OCI-LY3 (cell line): ENCODE measurements at regions not wholly inside any gene's neighbourhood (a gene's known extent, or its start where the extent isn't known, plus 50 kb on each side); places are given as distances from the start of the nearest gene placed in this dataset.

ENCODE experiments used
- H2AFZ ChIP-seq: fragments of 200-600, 300-600 bp; shearing (Covaris generic); 2 replicates; pipeline ENCODE4 v1.6.0; 2014; ENCODE audit warnings: antibody characterized with exemption, low read depth, low read length
- H3K27ac ChIP-seq: fragments of 200-600, 300-600 bp; sonication (generic); 2 replicates; pipeline ENCODE4 v1.5.1; 2014; ENCODE audit warnings: mild to moderate bottlenecking, low read length, moderate library complexity, mixed read lengths
- H3K27me3 ChIP-seq: fragments of 200-600, 300-600 bp; sonication (generic); 2 replicates; pipeline ENCODE4 v1.6.1; 2014; ENCODE audit warnings: low read depth, low read length, mixed read lengths
- H3K36me3 ChIP-seq: fragments of 200-600, 300-600 bp; sonication (generic); replicated peaks from 2 replicates; pipeline ENCODE3; 2014; ENCODE audit warnings: low read depth, low read length, mixed read lengths
- H3K4me1 ChIP-seq: fragments of 300-600, 200-600 bp; sonication (generic); 2 replicates; pipeline ENCODE4 v1.6.1; 2014; ENCODE audit warnings: low read length, mixed read lengths
- H3K4me2 ChIP-seq: fragments of 200-600, 300-600 bp; sonication (generic); 2 replicates; pipeline ENCODE4 v1.6.1; 2014; ENCODE audit warnings: low read length, mixed read lengths
- H3K4me3 ChIP-seq: fragments of 300-600, 200-600 bp; sonication (generic); 2 replicates; pipeline ENCODE4 v1.5.1; 2014; ENCODE audit warnings: antibody characterized with exemption, mild to moderate bottlenecking, low read length, moderate library complexity
- H3K79me2 ChIP-seq: fragments of 300-600, 200-600 bp; shearing (Covaris generic); 2 replicates; pipeline ENCODE4 v1.6.1; 2014; ENCODE audit warnings: mild to moderate bottlenecking, low read length, mixed read lengths
- H3K9ac ChIP-seq: fragments of 300-600, 200-600 bp; shearing (Covaris generic); 2 replicates; pipeline ENCODE4 v1.6.0; 2014; ENCODE audit warnings: mild to moderate bottlenecking, low read length, moderate library complexity
- H3K9me3 ChIP-seq: fragments of 200-600, 300-600 bp; shearing (Covaris generic); 2 replicates; pipeline ENCODE4 v1.6.1; 2014; ENCODE audit warnings: low read length, mixed read lengths; ENCODE audit not compliant: insufficient read depth
- H4K20me1 ChIP-seq: fragments of 200-600, 300-600 bp; sonication (generic); 2 replicates; pipeline ENCODE4 v1.6.1; 2016; ENCODE audit warnings: low read length, mixed read lengths; ENCODE audit not compliant: insufficient read depth
- EZH2phosphoT487 ChIP-seq: fragments of 200-600 bp; shearing (Covaris generic); IDR thresholded peaks from 2 replicates; pipeline ENCODE4 v1.6.1; 2018; ENCODE audit warnings: antibody characterized with exemption, mixed run types, low read depth
- TF ChIP-seq, protein P1 (sequence below): fragments of 200-600, 300-600 bp; sonication (generic); IDR thresholded peaks from 2 replicates; pipeline ENCODE4 v1.5.1; 2014; ENCODE audit warnings: antibody characterized with exemption, low read length, low read depth

DNA sequence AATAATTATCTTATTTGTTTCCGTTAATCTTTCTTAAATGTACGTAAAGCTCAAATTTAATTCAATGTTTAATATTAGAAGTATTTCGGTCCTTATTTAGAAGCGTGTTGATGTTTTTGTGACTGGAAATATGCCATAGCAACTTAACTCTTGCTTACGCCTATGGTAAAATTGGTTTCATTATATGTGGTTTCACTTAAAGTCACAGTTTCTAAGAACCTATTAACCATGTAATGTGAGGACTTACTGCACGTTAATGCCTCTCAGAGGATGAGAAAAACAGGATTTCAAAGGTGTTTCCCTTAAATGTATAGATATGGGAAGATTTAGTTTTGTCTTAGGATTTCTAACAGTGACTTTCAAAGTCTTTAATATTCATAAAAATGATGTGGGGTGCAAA is 206.4 kb upstream of the IL15 start:
- no peaks in the 10 kb centered on the region for H3K27me3 ChIP-seq
- TF ChIP-seq, protein P1, sequence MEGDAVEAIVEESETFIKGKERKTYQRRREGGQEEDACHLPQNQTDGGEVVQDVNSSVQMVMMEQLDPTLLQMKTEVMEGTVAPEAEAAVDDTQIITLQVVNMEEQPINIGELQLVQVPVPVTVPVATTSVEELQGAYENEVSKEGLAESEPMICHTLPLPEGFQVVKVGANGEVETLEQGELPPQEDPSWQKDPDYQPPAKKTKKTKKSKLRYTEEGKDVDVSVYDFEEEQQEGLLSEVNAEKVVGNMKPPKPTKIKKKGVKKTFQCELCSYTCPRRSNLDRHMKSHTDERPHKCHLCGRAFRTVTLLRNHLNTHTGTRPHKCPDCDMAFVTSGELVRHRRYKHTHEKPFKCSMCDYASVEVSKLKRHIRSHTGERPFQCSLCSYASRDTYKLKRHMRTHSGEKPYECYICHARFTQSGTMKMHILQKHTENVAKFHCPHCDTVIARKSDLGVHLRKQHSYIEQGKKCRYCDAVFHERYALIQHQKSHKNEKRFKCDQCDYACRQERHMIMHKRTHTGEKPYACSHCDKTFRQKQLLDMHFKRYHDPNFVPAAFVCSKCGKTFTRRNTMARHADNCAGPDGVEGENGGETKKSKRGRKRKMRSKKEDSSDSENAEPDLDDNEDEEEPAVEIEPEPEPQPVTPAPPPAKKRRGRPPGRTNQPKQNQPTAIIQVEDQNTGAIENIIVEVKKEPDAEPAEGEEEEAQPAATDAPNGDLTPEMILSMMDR = no peak
- no peak for TF ChIP-seq EZH2phosphoT487
- H3K9ac ChIP-seq = no peak overlapping the region
- no peaks in the 10 kb centered on the region for H3K9me3 ChIP-seq
- no peak overlapping the region for H3K27ac ChIP-seq
- no peak overlapping the region for H3K4me2 ChIP-seq
- no peaks in the 10 kb centered on the region for H4K20me1 ChIP-seq
- H3K4me3 ChIP-seq = no peak overlapping the region
- H2AFZ ChIP-seq = no peak overlapping the region
- no peaks in the 10 kb centered on the region for H3K79me2 ChIP-seq
- H3K36me3 ChIP-seq = no peaks in the 10 kb centered on the region
- H3K4me1 ChIP-seq = 0 out of 2 replicates have a peak, but pooled peaks cover 3% of the 10 kb centered on the region

DNA sequence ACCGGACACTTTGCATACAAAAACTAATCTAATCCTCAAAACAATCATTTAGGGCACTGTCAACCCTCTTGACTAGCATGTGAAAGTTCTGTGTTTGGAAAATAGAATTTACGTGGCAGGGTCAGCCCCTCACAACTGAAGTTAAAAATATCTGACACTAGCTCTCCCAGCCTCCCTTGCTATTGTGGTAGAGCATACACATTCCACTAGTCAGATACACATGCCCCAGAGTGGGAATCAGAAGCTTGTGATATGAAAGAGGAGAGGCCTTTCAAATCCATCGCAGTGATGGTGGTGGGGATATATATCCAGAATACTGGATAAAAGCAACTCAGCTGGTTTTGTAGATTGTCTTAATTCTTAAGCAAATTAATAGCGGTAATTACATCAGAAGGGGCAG is 205.7 kb upstream of the IL15 start:
- no peaks in the 10 kb centered on the region for H3K79me2 ChIP-seq
- H2AFZ ChIP-seq = no peak overlapping the region
- no peak overlapping the region for H3K9ac ChIP-seq
- 0 out of 2 replicates have a peak, but pooled peaks cover 3% of the 10 kb centered on the region for H3K4me1 ChIP-seq
- no peaks in the 10 kb centered on the region for H4K20me1 ChIP-seq
- TF ChIP-seq, protein P1 = no peak
- no peak for TF ChIP-seq EZH2phosphoT487
- no peak overlapping the region for H3K4me3 ChIP-seq
- no peaks in the 10 kb centered on the region for H3K9me3 ChIP-seq
- H3K36me3 ChIP-seq = no peaks in the 10 kb centered on the region
- H3K4me2 ChIP-seq = no peak overlapping the region
- H3K27ac ChIP-seq = no peak overlapping the region
- H3K27me3 ChIP-seq = no peaks in the 10 kb centered on the region

DNA sequence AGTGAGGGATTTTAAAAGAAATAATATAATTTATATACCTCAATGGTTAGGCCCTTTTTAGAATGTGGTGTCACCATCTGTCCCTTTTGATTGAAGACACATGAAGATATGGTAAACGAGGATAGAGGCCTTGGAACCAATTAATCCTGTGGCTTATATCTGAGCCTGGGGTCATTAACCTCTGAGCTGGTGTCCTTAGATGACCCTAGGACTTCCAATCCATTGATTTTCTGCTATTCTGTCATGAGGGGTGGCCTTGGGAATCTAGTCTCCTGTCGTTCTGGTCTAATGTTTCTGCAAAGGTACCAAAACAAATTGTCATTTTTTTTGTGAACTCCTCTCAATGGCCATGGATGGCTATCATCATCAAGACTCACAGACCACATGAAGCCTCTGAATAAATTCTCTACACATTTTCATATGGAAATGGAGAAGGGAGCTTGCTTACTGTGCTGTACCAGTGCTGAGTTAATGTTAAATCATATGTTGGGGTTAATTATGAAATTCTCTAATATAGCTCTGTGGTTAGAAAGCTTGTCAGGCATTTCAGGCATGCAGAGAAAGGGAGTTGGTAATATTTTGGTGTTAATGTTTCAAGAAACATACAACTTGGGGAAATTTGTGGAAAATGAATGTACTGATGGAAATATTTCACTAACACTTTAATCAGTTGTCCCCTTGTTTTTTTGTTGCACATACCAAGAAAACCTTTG is 204.2 kb upstream of the IL15 start:
- Histone ChIP-seq H3K27me3 (no peaks in the 10 kb centered on the region), H2AFZ (no peak overlapping the region), H3K9me3 (no peaks in the 10 kb centered on the region), H4K20me1 (no peaks in the 10 kb centered on the region), H3K36me3 (no peaks in the 10 kb centered on the region), H3K4me2 (no peak overlapping the region), H3K4me1 (0 out of 2 replicates have a peak, but pooled peaks cover 3% of the 10 kb centered on the region), H3K79me2 (no peaks in the 10 kb centered on the region), H3K9ac (no peak overlapping the region), H3K4me3 (no peak overlapping the region), H3K27ac (no peak overlapping the region)
- no peak for TF ChIP-seq EZH2phosphoT487
- TF ChIP-seq, protein P1 = no peak

DNA sequence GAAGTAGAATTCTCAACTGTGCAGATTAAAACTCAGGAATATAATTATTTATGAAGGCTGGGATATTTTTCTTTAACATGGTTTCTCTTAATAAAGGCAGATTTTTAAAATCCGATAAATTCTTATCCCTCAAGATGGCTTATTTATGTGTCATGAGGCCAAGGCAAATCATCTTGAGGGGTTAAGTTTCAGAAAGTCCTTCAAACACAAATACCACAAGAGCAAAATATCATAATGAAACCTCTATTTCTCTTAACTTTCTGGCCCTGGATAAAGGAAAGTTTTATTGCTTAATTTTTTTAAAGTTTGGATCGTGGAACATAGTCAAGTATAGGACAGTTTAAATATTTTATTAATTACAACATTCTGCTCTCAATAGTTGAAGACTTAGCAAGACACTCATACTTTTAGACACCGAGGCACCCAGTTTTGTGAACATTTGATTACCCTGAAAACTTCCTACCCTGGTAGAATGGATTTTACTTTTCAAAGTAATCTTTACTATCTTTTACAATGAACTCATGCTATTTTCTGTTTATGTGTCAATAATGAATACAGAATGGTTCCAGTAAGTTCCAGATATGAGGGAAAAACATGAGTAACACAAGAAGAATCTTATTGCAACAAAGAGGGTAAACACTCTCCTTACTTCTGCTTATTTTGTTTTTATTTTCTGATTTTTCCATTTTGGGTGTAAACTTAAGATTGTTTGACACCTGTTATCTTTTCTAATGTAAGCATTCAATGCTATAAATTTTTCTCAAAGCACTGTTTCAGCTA is 200.7 kb upstream of the IL15 start:
- no peak for TF ChIP-seq EZH2phosphoT487
- TF ChIP-seq, protein P1 = no peak
- Histone ChIP-seq H3K36me3 (no peaks in the 10 kb centered on the region), H3K9ac (no peak overlapping the region), H2AFZ (no peak overlapping the region), H3K4me2 (no peak overlapping the region), H3K4me3 (no peak overlapping the region), H3K9me3 (no peaks in the 10 kb centered on the region), H3K27ac (no peak overlapping the region), H3K4me1 (peaks cover 6% of the 10 kb centered on the region), H3K79me2 (no peaks in the 10 kb centered on the region), H4K20me1 (no peaks in the 10 kb centered on the region), H3K27me3 (no peaks in the 10 kb centered on the region)
